Esophagus muscularis mucosa (tissue), 4 donors: ENCODE measurements at regions not wholly inside any gene's neighbourhood (a gene's known extent, or its start where the extent isn't known, plus 50 kb on each side); places are given as distances from the start of the nearest gene placed in this dataset.

Source experiments
- DNase-seq: peaks from one replicate; pipeline ENCODE4 v3.0.0-alpha.2; 2017; ENCODE audit errors: extremely low spot score
- H3K27ac ChIP-seq, 4 donors: fragments of 200-600 bp; sonication (generic); replicated peaks in 1 of 4; 1 replicate in 3 of 4; 2 replicates in 1 of 4; pipeline ENCODE4 v1.5.1; 2016 to 2019; ENCODE audit warnings: mild to moderate bottlenecking in 1 of 4
- H3K27me3 ChIP-seq, 4 donors: fragments of 200-600 bp; sonication (generic); one replicate each; pipeline versions ENCODE4 v1.5.1 to v1.6.0; 2016 to 2019
- H3K36me3 ChIP-seq, 4 donors: fragments of 200-600 bp; sonication (generic); one replicate each; pipeline ENCODE4 v1.5.1; 2016 to 2019
- H3K4me1 ChIP-seq, 4 donors: fragments of 200-600 bp; sonication (generic); one replicate each; pipeline ENCODE4 v1.5.1; 2016 to 2019
- H3K4me3 ChIP-seq, 4 donors: fragments of 200-600 bp; sonication (generic); 1 replicate in 2 of 4; 2 replicates in 2 of 4; pipeline ENCODE4 v1.5.1; 2016 to 2019; ENCODE audit warnings: mild to moderate bottlenecking in 4 of 4, moderate library complexity in 1 of 4
- H3K9me3 ChIP-seq, 4 donors: fragments of 200-600 bp; sonication (generic); 1 replicate in 3 of 4; 2 replicates in 1 of 4; pipeline ENCODE4 v1.5.1; 2016 to 2019
- EP300 ChIP-seq: sonication (generic); formaldehyde crosslinking; IDR thresholded peaks from one replicate; pipeline ENCODE4 v1.6.1; 2017; ENCODE audit warnings: antibody characterized with exemption
- POLR2A ChIP-seq: fragments of 450-650 bp; IDR thresholded peaks from one replicate; pipeline ENCODE4 v1.6.1; 2017; ENCODE audit warnings: antibody characterized with exemption, moderate library complexity, mild to moderate bottlenecking, low read depth
- POLR2AphosphoS5 ChIP-seq, 2 donors: sonication (generic); formaldehyde crosslinking; IDR thresholded peaks; one replicate each; pipeline ENCODE4 v1.6.1; 2017; ENCODE audit warnings: antibody characterized with exemption in 2 of 2
- WGBS: methylation state at CpG from one replicate; pipeline ENCODE4 v1.1.5; 2018; 5-methylcytosine and 5-hydroxymethylcytosine counted together
- intact Hi-C: fragments of 100-400 bp; cut with DNase I; formaldehyde crosslinking; loops from one replicate; pipeline ENCODE4 v1.15.1; 2023
- TF ChIP-seq, protein P1 (sequence below), 3 experiments: fragments of 200-600 bp in 2 of 3; fragments of 450-650 bp in 1 of 3; sonication (generic) in 2 of 3; IDR thresholded peaks; one replicate each; pipeline ENCODE4 v1.5.1; 2017 to 2019; ENCODE audit warnings: antibody characterized with exemption in 3 of 3, mild to moderate bottlenecking in 2 of 3, moderate library complexity in 1 of 3

DNA sequence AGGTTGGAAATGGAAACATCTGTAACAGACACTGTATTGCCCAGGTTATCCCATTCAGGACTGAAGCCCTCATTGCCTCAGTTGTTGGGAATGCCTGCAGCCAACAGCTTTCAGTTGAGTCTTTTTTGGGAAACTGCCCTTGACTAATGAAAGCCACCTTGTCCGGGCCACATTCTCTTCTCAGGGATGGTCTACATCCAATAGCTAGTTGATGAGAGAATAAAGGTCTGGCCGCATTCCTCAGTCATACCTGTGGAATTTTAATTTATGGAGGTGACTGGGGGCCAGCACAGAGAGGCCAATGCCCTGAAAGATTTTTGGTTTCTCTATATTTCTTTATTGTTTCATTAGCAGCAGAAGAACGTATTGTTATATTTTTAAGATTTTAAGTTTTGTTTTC is 147.6 kb upstream of the MSX1 start:
- Histone ChIP-seq H3K27me3 (no peaks in the 10 kb centered on the region), H3K9me3 (peaks cover 0 to 12% (median 3%) of the 10 kb centered on the region in 4 donors), H3K4me3 (no peak overlapping the region), H3K4me1 (no peaks in the 10 kb centered on the region), H3K27ac (no peak overlapping the region), H3K36me3 (no peaks in the 10 kb centered on the region)
- TF ChIP-seq EP300 (no peak), POLR2AphosphoS5 (IDR thresholded peaks at IDR 0.05) (no peak), POLR2A (no peak)
- TF ChIP-seq, protein P1, sequence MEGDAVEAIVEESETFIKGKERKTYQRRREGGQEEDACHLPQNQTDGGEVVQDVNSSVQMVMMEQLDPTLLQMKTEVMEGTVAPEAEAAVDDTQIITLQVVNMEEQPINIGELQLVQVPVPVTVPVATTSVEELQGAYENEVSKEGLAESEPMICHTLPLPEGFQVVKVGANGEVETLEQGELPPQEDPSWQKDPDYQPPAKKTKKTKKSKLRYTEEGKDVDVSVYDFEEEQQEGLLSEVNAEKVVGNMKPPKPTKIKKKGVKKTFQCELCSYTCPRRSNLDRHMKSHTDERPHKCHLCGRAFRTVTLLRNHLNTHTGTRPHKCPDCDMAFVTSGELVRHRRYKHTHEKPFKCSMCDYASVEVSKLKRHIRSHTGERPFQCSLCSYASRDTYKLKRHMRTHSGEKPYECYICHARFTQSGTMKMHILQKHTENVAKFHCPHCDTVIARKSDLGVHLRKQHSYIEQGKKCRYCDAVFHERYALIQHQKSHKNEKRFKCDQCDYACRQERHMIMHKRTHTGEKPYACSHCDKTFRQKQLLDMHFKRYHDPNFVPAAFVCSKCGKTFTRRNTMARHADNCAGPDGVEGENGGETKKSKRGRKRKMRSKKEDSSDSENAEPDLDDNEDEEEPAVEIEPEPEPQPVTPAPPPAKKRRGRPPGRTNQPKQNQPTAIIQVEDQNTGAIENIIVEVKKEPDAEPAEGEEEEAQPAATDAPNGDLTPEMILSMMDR (IDR thresholded peaks at IDR 0.05): no peak
- DNase-seq: no peak
- intact Hi-C loops: no loop called here
- 93% methylated on average over 3 of the region's 3 CpGs for WGBS

DNA sequence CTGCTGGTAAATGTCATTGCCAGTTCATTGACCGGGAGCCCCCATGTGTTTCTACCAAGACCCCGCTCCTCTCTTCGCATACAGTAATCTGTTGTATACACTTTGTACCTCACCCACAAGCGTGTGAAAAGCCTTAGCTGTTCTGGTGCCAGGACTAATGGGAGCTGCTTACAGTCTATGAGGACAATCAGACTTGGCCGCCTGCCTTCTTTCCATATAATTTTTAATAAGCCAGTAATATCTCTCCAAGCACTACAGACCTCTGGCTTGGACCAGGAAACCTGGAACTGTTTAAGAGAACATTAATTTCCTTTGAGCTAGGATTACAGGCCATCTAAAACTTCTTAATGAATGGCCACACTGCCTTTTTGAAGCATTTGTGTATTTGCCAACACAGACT is 149.7 kb upstream of the MSX1 start:
- no peak overlapping the region for H3K27ac ChIP-seq
- peaks cover 0 to 12% (median 3%) of the 10 kb centered on the region in 4 donors for H3K9me3 ChIP-seq
- no peak for DNase-seq
- TF ChIP-seq, protein P1 (IDR thresholded peaks at IDR 0.05): no peak
- TF ChIP-seq POLR2AphosphoS5 (IDR thresholded peaks at IDR 0.05) (no peak), POLR2A (no peak), EP300 (no peak)
- H3K4me1 ChIP-seq: no peaks in the 10 kb centered on the region
- peaks cover 0 to 4% (median 0%) of the 10 kb centered on the region in 4 donors for H3K36me3 ChIP-seq
- WGBS: 49% methylated on average over 5 of the region's 5 CpGs
- H3K4me3 ChIP-seq: no peak overlapping the region
- H3K27me3 ChIP-seq: no peaks in the 10 kb centered on the region
- intact Hi-C loops: no loop called here

DNA sequence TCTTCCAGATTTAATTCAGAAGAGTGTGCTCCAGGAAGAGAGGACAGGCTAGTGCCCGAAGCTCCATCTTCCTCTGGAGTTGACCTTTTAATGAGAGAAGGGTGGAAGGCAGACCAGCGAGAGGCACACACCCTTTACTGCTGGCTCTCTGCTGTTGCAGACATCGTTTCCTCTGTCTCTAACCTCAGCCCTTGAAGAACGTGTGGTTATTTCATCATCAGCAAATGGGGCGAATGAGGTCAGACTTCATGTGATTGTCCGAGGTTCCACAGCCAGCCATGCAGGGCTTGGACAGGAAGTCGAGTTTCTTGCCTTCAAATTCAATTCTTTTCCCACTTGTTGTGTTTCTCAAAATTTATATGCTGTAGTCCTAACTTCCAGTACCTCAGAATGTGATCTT is 155.2 kb upstream of the MSX1 start:
- Histone ChIP-seq H3K36me3 (peaks cover 0 to 4% (median 0%) of the 10 kb centered on the region in 4 donors), H3K4me1 (no peaks in the 10 kb centered on the region), H3K9me3 (peaks cover 0 to 12% (median 3%) of the 10 kb centered on the region in 4 donors), H3K4me3 (no peak overlapping the region), H3K27me3 (no peaks in the 10 kb centered on the region), H3K27ac (no peak overlapping the region)
- WGBS: 62% methylated on average over 7 of the region's 7 CpGs
- TF ChIP-seq EP300: no peak
- no peak for TF ChIP-seq POLR2A
- no peak for TF ChIP-seq POLR2AphosphoS5 (IDR thresholded peaks at IDR 0.05)
- TF ChIP-seq, protein P1 (IDR thresholded peaks at IDR 0.05): no peak
- DNase-seq: no peak
- intact Hi-C loops: no loop called here

DNA sequence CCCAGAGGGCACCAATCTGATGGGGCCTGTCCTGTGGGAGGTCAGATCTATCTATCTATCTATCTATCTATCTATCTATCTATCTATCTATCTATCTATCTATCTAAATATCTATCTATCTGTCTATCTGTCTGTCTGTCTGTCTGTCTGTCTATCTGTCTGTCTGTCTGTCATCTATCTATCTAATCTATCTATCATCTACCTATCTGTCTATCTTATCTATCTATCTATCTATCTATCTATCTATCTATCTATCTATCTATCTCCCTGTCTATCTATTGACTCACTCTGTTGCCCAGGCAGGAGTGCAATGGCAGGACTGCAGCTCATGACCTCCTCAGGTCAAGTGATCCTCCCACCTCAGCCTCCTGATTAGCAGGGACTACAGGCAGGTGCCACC is 155.7 kb upstream of the STX18 start:
- intact Hi-C loops: no loop called here
- TF ChIP-seq EP300 (no peak), POLR2A (no peak), POLR2AphosphoS5 (IDR thresholded peaks at IDR 0.05) (no peak)
- TF ChIP-seq, protein P1 (IDR thresholded peaks at IDR 0.05): no peak
- H3K36me3 ChIP-seq: no peaks in the 10 kb centered on the region

DNA sequence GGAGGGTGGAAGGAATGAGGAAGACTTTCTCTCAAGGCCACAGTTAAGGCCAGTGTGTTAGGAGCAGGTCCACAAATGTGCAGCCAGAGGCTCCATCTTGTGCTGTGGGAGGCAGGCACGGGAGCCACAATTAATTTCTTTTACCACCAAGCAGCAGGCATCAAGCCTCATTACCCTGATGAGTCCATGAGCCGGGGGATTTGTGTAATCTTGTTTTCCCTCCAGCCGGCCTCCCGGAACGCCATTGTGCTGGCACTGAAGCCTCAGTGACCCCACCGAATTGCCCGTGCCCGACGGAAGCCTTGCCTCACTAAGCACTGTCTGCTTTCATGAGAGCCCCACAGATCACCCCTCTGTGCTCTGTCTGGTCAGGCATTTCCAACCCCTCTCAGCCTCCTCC is 154.7 kb upstream of the STX18 start:
- no peak overlapping the region for H3K27ac ChIP-seq
- no peak overlapping the region for H3K4me3 ChIP-seq
- intact Hi-C loops: no loop called here
- H3K27me3 ChIP-seq: no peaks in the 10 kb centered on the region
- no peak for TF ChIP-seq EP300
- no peak for DNase-seq
- no peaks in the 10 kb centered on the region for H3K9me3 ChIP-seq
- 90% methylated on average over 4 of the region's 9 CpGs for WGBS
- H3K4me1 ChIP-seq: peaks cover 4 to 10% (median 8%) of the 10 kb centered on the region in 4 donors
- H3K36me3 ChIP-seq: no peaks in the 10 kb centered on the region

More for the DNA sequence above, 155.7 kb upstream of the STX18 start:
- DNase-seq: no peak
- no peaks in the 10 kb centered on the region for H3K9me3 ChIP-seq
- no peak overlapping the region for H3K4me3 ChIP-seq
- no peaks in the 10 kb centered on the region for H3K27me3 ChIP-seq
- H3K27ac ChIP-seq: no peak overlapping the region
- peaks cover 4 to 10% (median 8%) of the 10 kb centered on the region in 4 donors for H3K4me1 ChIP-seq
